Peyer's patch (tissue), 4 donors: ENCODE measurements at regions not wholly inside any gene's neighbourhood (a gene's known extent, or its start where the extent isn't known, plus 50 kb on each side); places are given as distances from the start of the nearest gene placed in this dataset.

Experiments used
- POLR2A ChIP-seq, 2 donors: fragments of 450-650 bp; IDR thresholded peaks; one replicate each; pipeline ENCODE4 v1.5.1; 2017; ENCODE audit warnings: antibody characterized with exemption in 2 of 2, mild to moderate bottlenecking in 2 of 2, moderate library complexity in 2 of 2
- TF ChIP-seq, protein P1 (sequence below), 6 experiments: fragments of 450-650 bp in 4 of 6; fragments of 200-600 bp in 2 of 6; sonication (generic) in 1 of 6; IDR thresholded peaks; one replicate each; pipeline ENCODE4 v1.5.1; 2017 to 2019; ENCODE audit warnings: antibody characterized with exemption in 6 of 6, mild to moderate bottlenecking in 3 of 6, moderate library complexity in 1 of 6

GRCh38 chr22:48199667-48200066 lies 1437.2 kb downstream of the TBC1D22A start:
- no peak for TF ChIP-seq POLR2A (IDR thresholded peaks at IDR 0.05)
- TF ChIP-seq, protein P1, sequence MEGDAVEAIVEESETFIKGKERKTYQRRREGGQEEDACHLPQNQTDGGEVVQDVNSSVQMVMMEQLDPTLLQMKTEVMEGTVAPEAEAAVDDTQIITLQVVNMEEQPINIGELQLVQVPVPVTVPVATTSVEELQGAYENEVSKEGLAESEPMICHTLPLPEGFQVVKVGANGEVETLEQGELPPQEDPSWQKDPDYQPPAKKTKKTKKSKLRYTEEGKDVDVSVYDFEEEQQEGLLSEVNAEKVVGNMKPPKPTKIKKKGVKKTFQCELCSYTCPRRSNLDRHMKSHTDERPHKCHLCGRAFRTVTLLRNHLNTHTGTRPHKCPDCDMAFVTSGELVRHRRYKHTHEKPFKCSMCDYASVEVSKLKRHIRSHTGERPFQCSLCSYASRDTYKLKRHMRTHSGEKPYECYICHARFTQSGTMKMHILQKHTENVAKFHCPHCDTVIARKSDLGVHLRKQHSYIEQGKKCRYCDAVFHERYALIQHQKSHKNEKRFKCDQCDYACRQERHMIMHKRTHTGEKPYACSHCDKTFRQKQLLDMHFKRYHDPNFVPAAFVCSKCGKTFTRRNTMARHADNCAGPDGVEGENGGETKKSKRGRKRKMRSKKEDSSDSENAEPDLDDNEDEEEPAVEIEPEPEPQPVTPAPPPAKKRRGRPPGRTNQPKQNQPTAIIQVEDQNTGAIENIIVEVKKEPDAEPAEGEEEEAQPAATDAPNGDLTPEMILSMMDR (IDR thresholded peaks at IDR 0.05) = no peak
